GM21360 (cell line): ENCODE measurements at regions not wholly inside any gene's neighbourhood (a gene's known extent, or its start where the extent isn't known, plus 50 kb on each side); places are given as distances from the start of the nearest gene placed in this dataset.

Source experiments
- ATAC-seq: cut with Tn5 transposase; IDR thresholded peaks from one replicate; pipeline ENCODE4 v1.9.1; 2021; ENCODE audit warnings: mild to moderate bottlenecking, moderate library complexity; ENCODE audit not compliant: unreplicated experiment

GRCh38 chr5:105413406-105413990, 1850.9 kb upstream of the NUDT12 start:
- ATAC-seq = no peak

- ATAC-seq = no peak
Observed at GRCh38 chr5:105409695-105410094, 1847.1 kb upstream of the NUDT12 start.

- no peak for ATAC-seq
Observed at GRCh38 chr5:105407200-105407599, 1844.6 kb upstream of the NUDT12 start.

- no peak for ATAC-seq
Observed at GRCh38 chr5:105397749-105398148, 1835.2 kb upstream of the NUDT12 start.

- no peak for ATAC-seq
Observed at GRCh38 chr5:105392710-105393149, 1830.1 kb upstream of the NUDT12 start.

GRCh38 chr5:105392122-105392709, 1829.6 kb upstream of the NUDT12 start:
- no peak for ATAC-seq

GRCh38 chr5:105380126-105380525, 1817.5 kb upstream of the NUDT12 start:
- ATAC-seq = no peak

GRCh38 chr5:105371169-105371568, 1808.6 kb upstream of the NUDT12 start:
- no peak for ATAC-seq

GRCh38 chr5:105350486-105351140, 1788.0 kb upstream of the NUDT12 start:
- no peak for ATAC-seq

GRCh38 chr5:105331558-105331957, 1769.0 kb upstream of the NUDT12 start:
- ATAC-seq = no peak

- no peak for ATAC-seq
Observed at GRCh38 chr5:105330185-105330584, 1767.6 kb upstream of the NUDT12 start.

- ATAC-seq = no peak
Observed at GRCh38 chr5:105304859-105305258, 1742.3 kb upstream of the NUDT12 start.

- no peak for ATAC-seq
Observed at GRCh38 chr5:105288946-105289345, 1726.4 kb upstream of the NUDT12 start.

GRCh38 chr5:105283134-105283533, 1720.5 kb upstream of the NUDT12 start:
- ATAC-seq = no peak

- no peak for ATAC-seq
Observed at GRCh38 chr5:105274079-105274478, 1711.5 kb upstream of the NUDT12 start.

- ATAC-seq = no peak
Observed at GRCh38 chr5:105263515-105263914, 1700.9 kb upstream of the NUDT12 start.

GRCh38 chr5:105259581-105260217, 1697.1 kb upstream of the NUDT12 start:
- ATAC-seq = no peak

GRCh38 chr5:105238561-105238960, 1676.0 kb upstream of the NUDT12 start:
- no peak for ATAC-seq

GRCh38 chr5:105230516-105231157, 1668.0 kb upstream of the NUDT12 start:
- ATAC-seq = no peak

GRCh38 chr5:105218018-105218417, 1655.4 kb upstream of the NUDT12 start:
- ATAC-seq = no peak

GRCh38 chr5:105213078-105213477, 1650.5 kb upstream of the NUDT12 start:
- no peak for ATAC-seq
